ENCODE measurements at regions not wholly inside any gene's neighbourhood (a gene's known extent, or its start where the extent isn't known, plus 50 kb on each side); places are given as distances from the start of the nearest gene placed in this dataset.

DNA sequence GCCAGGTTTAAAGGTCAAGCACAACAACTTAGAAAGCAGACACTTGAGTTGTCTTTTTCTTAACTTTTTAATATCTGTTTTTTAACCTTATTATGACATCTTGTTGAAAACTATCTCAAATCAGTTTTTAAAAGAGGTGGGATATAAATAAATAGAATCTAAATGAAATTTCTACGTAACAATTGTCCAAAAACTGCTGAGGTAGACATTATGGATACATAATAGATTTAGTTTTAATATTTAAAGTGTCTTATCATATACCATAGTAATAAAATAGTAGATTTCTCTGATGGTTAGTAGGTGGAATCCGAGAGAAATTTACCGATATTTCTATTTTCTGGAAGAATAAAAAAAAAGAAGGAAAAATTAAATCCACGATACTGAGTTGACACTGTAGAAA is 113.9 kb upstream of the MMS22L start:
- TF ChIP-seq, protein P1, sequence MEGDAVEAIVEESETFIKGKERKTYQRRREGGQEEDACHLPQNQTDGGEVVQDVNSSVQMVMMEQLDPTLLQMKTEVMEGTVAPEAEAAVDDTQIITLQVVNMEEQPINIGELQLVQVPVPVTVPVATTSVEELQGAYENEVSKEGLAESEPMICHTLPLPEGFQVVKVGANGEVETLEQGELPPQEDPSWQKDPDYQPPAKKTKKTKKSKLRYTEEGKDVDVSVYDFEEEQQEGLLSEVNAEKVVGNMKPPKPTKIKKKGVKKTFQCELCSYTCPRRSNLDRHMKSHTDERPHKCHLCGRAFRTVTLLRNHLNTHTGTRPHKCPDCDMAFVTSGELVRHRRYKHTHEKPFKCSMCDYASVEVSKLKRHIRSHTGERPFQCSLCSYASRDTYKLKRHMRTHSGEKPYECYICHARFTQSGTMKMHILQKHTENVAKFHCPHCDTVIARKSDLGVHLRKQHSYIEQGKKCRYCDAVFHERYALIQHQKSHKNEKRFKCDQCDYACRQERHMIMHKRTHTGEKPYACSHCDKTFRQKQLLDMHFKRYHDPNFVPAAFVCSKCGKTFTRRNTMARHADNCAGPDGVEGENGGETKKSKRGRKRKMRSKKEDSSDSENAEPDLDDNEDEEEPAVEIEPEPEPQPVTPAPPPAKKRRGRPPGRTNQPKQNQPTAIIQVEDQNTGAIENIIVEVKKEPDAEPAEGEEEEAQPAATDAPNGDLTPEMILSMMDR (IDR thresholded peaks at IDR 0.05), result no peak
- TF ChIP-seq POLR2AphosphoS5 (IDR thresholded peaks at IDR 0.05) (no peak), POLR2A (IDR thresholded peaks at IDR 0.05) (no peak), EP300 (IDR thresholded peaks at IDR 0.05) (no peak)
